G401.6 (cell line): ENCODE measurements at regions not wholly inside any gene's neighbourhood (a gene's known extent, or its start where the extent isn't known, plus 50 kb on each side); places are given as distances from the start of the nearest gene placed in this dataset.
"Not testable (repeated sequence)": the region's sequence is repeated elsewhere in the genome, so short reads cannot be mapped to it uniquely, and the experiment has no call there.

Experiments
- FAIRE-seq: peaks from 2 replicates; lab custom pipeline; 2012; peaks lifted over from hg19 to GRCh38; lab: Jason Lieb, UNC

DNA sequence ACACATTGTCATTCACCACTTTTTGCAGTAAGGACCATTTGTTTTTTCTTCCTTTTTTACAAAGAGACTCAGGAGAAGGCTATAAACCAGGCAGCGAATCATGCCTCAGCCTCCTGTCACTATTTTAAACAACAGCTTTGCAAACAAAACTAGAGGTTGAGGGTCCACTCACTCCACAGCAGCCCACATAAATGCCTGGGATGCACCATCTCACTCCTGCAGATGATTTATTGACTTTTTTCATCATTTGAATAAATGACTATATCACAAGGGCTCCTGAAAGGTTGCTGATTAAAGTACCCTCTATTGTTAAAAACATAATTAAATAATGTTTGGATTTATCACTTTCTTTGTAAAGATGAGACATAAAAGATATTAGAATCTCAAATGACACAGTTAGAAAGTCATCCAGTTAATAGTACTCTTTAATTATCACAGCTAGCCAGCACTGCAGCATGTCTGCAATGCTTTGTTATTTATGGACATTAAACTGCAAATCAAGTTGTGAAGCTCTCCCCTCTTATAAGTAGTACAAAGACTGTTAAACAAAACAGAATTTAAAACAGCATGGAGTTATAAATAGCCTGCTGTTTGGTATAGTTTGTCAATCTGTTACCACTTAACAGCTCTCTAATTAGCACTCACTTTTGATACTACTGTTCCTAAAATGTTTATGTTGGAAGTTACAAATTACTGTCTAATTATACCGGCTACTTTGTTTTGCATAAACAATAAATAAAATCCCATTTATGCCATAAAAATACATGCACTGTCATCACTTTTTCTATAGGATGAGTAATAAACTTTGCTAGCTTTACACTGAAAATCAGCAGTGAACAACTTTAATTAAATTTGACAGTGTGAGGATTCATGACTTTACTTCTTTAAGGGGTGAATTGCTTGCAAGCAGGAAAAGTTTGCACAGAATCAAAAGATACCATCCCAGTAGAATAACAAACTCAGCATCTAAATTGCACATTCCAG is 853.2 kb downstream of the UQCRFS1 start:
- no peak for FAIRE-seq

DNA sequence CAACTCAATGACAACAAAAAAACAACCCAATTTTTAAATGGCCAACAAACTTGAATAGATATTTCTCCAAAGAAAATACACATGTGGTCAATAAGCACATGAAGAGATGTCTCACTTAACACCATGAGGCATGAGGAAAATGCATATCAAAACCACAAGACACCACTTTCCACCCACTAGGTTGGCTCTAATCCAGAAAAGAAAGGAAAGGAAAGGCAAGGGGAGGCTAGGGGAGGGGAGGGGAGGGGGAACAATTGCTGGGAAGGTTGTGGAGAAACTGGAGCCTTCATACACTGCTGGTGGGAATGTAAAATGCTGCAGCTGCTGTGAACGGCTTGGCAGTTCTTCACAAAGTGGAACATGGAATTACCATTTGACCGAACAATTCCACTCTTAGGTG is 854.3 kb downstream of the UQCRFS1 start:
- no peak for FAIRE-seq

DNA sequence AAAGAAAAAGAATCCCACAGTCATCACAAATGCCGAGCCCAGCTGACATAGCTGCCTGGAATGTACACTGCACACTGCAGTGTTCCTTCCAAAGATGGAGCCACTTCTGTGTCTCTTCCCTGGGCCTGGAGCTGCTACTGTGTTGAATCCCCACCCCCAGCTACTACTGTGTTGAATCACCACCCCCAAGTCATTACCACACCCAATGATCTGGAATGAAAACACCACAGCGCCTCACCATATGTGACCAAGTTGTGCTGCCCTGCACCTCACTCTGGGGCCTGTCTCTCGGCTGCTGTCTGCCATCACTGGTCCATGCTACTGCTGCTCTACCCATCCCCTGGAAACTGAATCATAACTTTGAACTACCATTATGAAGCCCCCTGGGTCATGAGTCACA is 861.2 kb downstream of the UQCRFS1 start:
- FAIRE-seq = no peak

DNA sequence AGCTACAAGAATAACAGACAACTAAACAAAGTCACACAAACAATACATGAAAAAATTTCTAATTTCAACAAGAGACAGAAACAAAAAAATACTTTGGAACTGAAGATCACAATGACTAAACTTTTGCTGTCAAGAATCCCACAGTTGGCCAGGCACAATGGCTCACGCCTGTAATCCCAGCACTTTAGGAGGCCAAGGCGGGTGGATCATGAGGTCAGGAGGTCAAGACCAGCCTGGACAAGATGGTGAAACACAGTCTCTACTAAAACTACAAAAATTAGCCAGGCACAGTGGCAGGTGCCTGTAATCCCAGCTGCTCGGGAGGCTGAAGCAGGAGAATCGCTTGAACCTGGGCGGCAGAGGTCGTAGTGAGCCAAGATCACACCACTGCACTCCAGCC is 861.6 kb downstream of the UQCRFS1 start:
- not testable (repeated sequence) for FAIRE-seq

DNA sequence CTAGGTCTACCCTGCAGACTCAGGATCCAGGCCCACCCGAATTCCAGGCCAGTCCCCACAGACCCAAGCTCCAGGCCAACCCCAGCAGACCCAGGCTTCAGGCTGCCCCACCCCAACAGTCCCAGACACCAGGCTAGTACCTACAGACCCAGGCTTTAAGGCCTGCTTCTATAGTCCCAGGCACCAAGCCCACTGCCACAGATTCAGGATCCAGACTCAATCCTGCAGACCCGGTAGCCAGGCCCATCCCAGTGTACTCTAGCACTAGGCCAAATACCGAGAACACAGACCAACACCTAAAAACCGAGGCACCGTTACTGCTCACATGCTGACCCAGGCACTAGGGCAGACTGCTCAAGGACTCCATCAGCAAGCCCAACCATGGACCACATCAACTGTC is 862.3 kb downstream of the UQCRFS1 start:
- FAIRE-seq = no peak

DNA sequence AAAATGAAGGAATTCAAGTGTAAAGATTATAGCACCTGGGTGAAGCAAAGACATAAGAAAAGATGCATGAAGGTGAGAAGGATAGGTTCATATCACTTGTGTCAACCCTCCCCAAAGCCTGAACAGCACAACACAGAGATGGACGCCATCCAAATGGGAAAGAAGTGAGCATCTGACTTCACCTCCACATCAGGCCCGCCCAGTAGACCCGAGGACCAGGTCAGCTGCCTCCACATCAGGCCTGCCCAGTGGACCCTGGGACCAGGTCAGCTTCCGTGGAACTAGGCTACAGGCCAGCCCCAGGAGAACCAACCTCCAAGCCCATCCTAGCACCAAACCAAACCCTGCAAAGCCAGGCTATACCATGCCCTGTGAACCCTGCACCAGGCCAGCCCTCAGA is 862.9 kb downstream of the UQCRFS1 start:
- no peak for FAIRE-seq

DNA sequence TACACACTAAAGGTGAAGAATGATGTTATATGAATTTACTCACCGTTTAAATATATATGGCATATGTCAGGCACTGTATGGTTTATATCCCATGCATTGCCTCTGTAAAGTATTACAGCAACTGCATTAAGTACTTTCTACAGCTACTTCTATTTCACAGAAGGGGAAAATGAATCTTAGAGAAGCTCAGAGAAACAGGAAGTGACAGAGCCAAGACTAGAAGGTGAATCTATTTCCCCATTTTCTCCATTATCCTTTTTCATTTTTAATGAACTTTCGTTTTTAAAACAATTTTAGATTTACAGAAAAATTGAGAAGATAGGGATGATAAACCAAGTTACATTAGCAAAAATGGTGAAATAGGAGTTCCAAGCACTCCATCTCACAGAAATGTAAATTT is 863.3 kb downstream of the UQCRFS1 start:
- FAIRE-seq = no peak

DNA sequence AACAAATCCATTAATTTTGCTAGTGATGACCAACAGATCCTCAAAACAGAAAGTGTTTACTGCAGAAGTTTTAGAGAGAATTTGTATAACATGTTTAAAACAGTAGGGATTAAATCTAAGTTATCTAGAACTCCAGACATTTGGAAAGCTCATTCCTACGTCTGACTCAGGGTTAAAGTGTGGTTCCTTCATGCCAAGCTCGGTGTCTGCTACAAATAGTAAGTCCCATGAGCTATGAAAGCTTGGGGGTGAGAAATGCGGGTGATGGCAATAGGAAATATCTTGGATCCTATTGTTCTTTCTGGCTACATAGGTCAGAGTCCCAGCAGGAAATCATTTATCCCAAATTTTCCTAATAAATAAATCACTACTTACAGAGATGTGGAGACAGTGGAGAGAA is 867.1 kb downstream of the UQCRFS1 start:
- no peak for FAIRE-seq

DNA sequence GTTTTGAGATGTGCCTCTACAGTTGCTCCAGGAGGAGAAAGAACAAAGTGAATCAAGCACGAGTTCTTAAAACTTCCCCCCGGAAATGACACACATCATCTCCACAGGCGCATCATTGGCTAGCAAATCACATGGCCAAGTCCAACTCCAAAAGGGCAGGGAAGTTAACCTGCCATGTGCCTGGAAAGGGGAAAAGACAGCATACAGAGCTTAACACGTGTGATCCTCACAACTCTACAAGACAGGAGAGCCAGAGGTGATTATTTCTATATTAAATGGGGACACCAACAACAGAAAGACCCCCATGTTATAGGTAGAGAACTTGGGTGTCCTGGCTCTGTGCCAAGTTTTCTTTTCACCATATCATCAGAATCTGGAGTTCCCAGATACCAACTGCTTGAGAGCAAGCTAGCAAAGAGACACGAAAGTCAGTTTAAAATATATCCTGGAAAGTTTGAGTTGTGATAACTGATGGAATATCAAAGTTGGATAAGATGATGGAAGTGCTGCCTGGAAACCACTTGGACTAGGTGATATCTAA is 871.1 kb downstream of the UQCRFS1 start:
- FAIRE-seq = no peak

DNA sequence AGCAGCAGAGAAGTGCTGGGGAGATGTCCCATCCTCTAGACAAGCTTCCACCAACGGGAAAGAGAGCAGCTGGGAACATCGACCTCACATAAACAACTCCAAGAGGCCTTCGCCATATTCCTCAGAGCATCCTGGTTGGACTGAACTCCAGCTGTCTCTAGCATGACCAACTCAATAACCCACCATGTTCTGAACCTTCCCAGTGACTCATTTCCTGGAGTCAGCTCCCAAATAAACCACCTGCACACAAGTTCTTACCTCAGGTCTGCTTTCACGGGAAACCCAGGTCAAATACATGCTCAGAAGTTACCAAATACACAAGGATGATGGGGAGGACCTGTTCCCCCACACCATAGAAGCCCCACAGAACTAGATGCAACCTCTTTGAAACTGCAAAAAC is 878.5 kb downstream of the UQCRFS1 start:
- no peak for FAIRE-seq

DNA sequence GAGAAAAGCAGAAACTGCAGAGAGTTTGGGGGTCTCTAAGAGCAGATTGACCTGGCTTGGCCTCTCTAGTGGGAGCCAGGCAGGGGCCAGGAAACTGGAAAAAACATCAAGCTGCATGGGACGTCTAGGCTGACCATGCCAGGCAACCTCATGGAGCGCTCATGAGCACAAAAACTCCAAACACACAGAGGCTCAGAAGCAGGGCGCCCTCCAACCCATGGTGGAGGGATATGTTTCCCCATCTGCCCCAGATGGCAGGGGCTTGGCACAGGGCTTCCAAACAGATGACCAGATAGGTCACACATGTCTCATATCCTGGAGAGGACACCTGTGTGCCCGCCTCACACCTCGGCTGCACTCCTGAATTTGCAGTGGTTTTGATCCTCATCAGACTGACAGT is 879.0 kb downstream of the UQCRFS1 start:
- FAIRE-seq = no peak

DNA sequence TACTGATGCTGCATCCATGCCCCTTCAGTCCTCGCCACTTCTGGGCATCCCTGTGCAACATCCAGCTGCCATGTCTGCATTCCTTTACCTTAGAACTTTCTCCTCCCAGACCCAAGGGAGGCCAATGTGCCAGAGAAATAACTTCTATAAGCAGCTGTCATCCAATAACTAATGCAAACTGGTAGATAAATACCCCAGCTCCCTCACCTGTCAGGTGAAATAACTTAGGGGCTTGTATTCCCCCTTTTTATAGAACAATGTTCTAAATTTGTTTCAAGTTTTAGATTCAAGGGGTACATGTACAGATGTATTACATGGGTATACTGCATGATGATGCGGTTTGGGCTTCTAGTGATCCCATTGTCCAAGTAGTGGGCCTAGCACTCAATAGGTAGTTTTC is 880.1 kb downstream of the UQCRFS1 start:
- no peak for FAIRE-seq

DNA sequence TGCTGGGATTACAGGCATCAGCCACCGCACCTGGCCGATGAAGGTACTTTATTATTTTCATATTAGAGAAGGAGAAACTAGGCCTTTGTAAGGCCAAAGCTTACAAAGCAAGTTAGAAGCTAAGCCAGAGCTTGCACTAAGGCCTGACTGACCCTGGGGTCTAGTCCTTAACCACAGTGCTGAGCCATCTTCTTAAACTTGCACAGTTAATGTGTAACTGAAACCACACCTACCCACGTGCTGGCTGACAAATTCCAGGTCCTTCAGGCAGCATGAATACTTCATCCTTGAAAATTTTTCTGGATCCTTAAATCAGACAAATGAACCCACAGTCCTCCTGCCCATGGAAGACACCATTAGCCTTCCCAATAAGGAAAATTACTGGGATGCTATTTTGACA is 880.6 kb downstream of the UQCRFS1 start:
- FAIRE-seq = no peak

DNA sequence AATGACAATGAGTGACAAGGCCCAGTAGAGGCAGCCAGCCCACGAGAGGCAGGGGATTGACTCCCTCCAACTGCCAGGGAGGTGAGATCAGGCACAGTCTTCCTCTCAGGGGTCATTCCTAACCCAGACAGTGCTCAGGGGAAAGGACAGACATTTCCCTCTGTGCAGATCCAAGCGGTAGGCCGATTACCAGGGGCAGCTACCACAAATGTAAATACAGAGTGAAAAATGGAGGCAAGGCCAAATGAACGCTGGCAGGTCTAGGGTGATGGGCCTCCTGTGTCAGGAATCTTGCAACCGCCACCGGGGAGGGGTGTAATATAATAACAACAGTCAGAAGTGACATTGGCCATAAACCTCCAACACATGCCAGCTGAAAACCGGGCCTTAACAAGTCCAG is 881.4 kb downstream of the UQCRFS1 start:
- no peak for FAIRE-seq

DNA sequence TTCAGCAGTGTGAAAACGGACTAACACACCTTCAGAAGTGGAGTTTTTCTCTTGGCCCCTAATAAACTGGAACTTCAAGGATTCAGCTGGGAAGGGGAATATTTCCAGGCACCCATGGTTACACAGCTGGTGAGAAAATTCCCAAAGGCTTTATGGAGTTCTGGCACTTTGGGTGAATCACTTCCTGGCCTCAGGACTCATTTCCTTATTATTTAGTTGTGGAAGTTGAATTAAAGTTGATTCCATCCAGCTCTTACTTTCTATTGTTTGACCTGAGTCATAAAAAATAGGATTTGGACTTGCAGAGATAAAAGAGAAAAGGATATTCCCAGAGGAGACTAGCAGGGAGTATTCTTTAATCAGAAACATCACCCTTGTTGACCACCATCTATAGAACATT is 882.1 kb downstream of the UQCRFS1 start:
- no peak for FAIRE-seq

DNA sequence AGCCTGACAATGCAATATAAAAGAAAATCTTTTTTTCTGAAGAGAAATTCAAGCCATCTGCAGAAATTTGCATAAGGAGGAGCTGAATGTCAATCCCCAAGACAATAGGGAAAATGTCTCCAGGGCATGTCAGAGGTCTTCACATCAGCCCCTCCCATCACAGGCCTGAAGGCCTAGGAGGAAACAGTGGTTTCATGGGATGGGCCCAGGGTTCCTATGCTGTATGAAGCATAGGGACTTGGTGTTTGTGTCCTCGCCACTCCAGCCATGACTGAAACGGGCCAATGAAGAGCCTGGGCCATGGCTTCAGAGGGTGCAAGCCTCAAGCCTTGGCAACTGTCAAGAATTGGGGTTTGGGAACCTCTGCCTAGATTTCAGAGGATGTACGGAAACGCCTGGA is 883.5 kb downstream of the UQCRFS1 start:
- no peak for FAIRE-seq

DNA sequence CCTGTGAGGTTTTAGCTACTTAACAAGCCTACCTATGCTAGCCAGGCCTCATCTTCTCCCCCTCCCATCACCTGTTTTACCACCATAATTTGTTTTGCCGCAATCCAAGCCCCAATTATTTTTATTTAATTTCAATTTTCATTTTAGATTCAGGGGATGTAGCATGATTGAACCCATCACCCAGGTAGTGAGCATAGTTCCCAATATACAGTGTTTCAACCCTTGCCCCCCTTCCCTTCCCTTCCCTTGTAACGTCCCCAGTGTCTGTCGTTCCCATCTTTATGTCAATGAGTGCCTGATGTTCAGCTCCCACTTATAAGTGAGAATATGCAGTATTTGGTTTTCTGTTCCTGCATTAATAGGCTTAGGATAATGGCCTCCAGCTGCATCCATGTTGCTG is 885.0 kb downstream of the UQCRFS1 start:
- no peak for FAIRE-seq

DNA sequence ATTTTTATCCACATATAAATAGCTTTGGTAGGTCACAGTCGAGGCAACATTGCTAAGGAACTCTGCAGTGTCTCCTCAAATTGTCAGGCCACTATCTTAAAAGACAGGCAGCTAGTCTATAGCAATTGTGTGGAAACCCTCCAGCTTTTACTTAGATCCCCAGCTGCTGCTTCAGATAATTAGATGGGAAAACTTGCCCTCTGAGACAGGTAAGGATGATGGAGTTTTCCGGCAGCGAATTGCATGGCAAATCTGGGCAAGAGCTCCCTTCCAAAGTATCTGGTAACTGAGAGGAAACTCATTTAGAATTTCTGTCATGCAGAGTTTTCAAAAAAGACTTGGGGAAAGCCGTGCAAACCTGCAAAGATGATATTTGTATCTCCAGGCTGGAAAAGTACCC is 886.2 kb downstream of the UQCRFS1 start:
- no peak for FAIRE-seq

DNA sequence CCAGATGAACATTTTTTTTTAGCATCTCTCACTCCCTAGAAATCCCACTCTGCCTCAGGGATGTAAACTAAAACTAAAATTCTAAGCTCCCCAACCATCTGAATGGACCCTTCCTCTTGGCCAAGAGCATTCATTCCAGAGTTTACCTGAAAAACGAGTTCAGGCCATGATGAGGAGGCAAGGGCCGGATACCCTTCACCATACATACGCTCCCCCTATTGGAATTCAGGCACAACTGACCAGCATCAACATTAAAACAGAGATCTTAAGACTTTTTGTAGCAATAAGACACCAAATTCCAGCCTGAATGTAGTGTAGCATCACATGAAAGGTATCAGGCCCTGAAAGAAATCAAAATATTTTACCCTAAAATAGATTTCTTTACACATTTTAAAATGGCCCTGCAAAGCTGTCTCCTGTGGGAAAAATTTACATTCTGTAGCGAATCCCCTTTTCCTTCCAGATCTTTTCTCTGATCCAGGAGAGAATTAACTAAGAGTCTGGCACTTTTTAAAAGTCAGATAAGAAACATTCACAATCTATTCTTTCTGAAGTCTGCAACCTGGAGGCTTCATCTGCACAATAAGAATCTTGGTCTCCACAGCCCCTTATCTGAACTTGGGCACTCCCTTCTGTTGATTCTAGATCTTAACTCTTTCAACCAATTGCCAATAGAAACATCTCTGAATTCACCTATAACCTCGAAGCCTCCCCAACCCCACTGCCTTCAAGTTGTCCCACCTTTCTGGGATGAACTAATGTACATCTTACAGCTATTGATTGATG is 888.5 kb downstream of the UQCRFS1 start:
- FAIRE-seq = peak; percentile 94

DNA sequence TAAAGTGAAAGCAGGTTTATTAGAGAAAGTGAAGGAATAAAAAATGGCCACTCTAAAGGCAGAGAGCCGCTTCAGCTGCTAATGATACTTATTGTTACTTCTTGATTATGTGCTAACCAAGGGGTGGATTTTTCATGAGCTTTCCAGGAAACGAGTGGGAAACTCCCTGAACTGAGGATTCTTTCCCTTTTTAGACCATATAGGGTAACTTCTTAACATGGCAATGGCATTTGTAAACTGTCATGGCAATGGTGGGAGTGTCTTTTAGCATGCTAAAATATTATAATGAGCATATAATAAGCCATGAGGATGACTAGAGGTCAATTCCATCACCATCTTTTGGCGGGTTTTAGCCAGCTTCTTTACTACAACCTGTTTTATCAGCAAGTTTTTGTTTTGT is 890.0 kb downstream of the UQCRFS1 start:
- FAIRE-seq = peak; percentile 98

DNA sequence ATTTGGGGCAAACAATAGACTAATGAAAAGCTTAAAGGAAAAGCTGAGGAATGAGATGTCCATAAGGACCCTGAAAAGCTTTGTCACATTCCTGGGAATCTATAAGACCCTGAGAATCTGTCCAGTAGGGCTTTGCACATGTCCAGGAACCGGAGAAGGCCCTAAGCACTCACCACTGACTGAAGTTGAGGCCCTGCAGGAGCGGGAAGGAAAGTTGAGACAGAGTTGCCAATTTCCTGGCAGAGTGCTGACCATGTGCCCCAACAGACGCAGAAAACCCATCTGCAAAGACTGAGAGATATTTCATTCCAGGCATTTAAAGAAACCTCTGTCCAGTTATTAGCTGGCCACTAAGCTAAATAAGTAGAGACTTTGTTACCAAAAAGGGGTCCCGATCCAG is 890.5 kb downstream of the UQCRFS1 start:
- no peak for FAIRE-seq

DNA sequence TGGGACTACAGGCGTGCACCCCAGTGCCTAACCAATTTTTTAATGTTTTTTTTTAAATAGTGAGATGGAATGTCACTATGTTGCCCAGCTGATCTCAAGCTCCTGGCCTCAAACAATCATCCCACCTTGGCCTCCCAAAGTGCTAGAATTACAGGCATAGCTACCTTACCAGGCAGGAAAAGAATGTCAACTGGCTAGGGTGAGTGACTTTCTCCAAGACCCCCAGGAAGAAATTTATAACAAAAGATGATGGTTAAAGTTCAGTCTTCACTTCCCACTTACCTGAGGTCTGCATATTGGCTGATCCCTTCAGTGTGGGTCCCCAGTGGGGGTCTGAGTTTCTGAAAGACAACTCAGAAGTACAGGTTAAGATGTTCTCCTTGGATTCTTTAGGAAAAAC is 893.0 kb downstream of the UQCRFS1 start:
- FAIRE-seq = peak; percentile 99

DNA sequence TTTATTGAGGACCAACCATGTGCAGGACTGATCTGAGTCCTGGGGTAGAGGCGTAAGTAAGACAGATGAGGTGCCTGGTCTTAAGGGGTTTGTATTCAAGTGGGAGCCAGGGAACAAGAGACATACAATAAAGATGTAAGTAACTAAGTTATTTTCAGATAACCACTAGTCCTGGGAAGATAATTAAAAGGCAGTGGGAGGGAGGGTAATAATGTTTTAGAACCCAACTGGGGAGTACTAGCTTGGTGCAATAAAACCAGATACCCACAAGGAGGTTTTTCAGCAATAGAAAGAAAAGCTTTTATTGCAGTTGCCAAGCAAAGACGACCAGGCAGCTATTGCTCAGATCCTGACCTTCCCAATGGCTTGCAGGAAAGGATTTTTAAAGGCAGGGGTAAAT is 893.7 kb downstream of the UQCRFS1 start:
- FAIRE-seq = no peak
